GM18517 (cell line): ENCODE measurements at regions not wholly inside any gene's neighbourhood (a gene's known extent, or its start where the extent isn't known, plus 50 kb on each side); places are given as distances from the start of the nearest gene placed in this dataset.

ENCODE experiments used
- ATAC-seq: cut with Tn5 transposase; IDR thresholded peaks from one replicate; pipeline ENCODE4 v1.9.1; 2021; ENCODE audit warnings: mild to moderate bottlenecking, moderate library complexity; ENCODE audit not compliant: unreplicated experiment

DNA sequence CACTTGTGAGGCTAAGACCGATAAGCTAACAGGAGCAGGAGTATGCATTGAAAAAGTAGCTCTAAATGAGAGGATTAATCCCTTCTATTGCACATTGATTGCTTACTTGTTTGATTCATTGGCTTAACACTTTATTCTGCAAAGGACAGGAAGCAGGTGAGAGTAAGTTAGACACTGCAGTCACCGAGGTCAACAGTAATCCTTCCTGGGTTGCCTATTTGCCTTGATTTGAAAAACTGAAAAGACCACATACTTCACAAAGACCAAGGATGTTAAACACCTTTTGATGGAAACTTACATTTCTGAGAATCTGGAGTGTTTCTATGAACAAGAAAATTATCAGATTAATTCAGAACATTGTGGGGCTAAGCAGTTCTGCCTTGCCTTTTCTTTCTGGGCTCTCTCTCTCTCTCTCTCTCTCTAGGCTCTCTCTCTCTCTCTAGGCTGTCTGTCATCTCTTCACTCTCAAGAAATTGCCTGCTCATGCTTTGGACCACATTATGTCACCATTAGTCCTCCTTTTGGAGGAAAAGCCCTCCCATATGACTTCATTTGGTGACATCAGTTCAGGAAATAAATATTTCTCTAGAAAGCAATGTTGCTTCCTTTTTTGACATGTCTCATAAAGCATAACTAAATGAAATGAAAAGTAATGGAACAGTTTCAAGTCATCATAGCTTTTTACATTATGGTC is 103.8 kb downstream of the TNFSF18 start:
- ATAC-seq, result no peak

- ATAC-seq, result no peak
Observed at GRCh38 chr1:172948457-172948856, 102.3 kb downstream of the TNFSF18 start.

- no peak for ATAC-seq
Observed at GRCh38 chr1:172949096-172949495, 101.6 kb downstream of the TNFSF18 start.

GRCh38 chr1:172950528-172950927 is 100.2 kb downstream of the TNFSF18 start:
- ATAC-seq, result no peak

- no peak for ATAC-seq
Observed at GRCh38 chr1:172951730-172952365, 98.9 kb downstream of the TNFSF18 start.

DNA sequence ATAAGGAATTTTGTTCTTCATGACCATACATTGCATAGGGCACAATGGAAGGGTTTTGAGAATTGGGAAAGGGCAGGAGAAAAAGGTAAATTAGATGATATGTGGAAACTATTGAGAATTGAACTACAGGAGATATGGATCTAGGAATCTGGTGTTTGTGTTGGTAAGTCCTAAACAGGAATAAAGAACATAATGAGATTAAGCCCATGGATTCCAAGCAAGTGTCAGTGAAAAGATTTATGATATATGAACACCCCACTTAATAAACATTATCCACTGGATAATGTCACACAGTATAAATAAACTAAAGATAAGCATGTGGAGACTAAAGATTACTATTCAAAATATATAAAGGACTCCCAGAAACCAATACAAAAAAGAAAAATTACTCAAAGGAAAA is 98.2 kb downstream of the TNFSF18 start:
- ATAC-seq, result no peak

DNA sequence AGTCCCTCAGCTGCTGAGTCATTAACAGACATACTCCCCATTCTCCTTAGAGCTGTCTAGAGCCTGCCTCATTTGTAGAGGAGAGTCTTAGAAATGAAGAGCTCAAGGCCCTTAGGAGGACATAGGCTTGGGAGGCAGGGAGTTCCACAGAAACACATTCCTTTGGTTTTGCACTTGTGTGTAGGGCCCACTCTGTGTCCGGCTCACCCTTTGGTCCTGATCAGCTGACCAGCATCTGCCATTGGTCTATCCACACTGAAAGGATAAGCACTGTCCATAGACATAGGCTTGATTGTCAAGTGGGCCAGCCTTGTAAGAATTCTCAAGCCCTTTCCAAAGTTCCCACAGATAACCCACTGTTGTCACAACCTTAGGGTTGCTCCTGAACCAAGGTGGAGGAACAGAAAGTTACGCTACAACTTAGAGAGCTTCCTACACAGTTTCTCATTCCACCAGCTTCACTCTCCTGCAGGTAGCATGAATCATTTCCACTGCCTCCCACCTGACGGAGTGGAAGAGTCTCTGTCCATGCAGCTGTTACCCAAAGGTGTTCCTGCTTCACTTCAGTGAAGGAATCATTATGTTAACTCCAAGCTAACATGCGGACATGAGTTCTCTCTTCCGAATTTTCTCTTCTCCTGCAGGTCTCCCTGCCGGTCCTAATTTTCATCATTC is 96.1 kb downstream of the TNFSF18 start:
- no peak for ATAC-seq

DNA sequence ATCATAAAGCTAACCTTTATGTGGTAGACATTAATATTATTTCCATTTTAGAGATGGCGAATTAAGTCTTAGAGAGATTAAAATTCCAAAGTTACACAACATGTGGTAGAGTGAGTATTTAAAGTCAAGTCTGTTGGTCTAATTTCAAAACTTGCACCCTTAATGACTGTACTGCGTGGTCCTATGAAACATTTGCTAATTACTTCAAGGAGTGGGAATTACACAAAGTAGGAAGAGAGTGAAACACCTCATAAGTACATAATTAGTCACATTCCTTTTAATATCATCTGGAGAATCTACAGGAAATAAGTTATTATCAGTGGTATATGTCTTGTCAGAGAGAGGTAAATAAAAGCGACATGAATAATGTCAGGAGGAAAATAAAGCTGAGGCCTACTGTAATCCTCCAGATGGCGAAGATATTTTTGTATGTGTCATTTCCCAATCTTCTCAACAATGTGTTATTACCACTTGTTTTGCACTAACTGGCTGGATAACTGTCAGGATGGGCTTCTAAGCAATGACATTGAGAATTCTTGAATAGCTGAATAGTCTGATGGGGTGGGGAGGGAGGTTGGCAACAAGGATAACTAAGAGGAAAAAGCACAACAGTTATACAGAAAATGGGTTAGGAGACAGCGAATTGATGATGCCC is 95.5 kb downstream of the TNFSF18 start:
- no peak for ATAC-seq

DNA sequence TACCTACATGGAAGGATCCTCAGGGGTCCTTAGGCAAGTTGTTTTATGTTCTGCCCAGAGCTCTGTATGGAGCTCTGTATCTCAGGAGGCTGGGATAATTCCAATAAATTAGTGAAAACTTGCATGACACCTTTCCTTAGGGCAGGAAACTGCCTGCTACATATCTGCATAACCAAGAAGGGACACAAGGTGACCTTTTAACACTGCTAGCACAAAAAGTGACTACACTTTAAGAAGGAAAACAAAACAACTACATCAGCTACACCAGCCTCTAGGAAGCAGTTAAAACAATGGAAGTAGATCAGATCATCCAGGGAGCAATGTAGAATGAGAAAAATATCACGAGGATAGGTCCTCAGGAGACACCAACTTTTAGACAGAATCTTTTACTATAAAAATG is 93.9 kb downstream of the TNFSF18 start:
- ATAC-seq, result no peak

- ATAC-seq, result no peak
Observed at GRCh38 chr1:172957491-172957890, 93.2 kb downstream of the TNFSF18 start.

DNA sequence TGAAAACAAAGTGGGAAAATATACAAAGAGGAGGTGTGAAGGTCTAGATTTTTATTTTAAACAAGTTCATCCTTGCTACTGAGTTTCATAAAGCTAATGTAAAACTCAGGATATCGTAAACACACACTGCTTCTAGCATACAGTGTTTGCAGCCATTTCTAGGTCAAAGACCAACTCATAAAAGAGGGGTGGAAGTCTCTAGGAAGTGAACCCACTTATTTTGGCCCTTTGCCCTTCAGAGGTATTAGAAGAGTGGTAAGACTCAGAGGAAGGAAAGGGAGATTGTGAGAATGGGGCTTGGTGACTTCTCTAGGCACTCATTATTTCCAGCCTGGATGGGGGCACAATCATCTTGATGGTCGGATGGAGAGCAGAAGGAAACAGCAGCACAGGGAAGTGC is 91.2 kb downstream of the TNFSF18 start:
- no peak for ATAC-seq

GRCh38 chr1:172960019-172960418 is 90.7 kb downstream of the TNFSF18 start:
- no peak for ATAC-seq

DNA sequence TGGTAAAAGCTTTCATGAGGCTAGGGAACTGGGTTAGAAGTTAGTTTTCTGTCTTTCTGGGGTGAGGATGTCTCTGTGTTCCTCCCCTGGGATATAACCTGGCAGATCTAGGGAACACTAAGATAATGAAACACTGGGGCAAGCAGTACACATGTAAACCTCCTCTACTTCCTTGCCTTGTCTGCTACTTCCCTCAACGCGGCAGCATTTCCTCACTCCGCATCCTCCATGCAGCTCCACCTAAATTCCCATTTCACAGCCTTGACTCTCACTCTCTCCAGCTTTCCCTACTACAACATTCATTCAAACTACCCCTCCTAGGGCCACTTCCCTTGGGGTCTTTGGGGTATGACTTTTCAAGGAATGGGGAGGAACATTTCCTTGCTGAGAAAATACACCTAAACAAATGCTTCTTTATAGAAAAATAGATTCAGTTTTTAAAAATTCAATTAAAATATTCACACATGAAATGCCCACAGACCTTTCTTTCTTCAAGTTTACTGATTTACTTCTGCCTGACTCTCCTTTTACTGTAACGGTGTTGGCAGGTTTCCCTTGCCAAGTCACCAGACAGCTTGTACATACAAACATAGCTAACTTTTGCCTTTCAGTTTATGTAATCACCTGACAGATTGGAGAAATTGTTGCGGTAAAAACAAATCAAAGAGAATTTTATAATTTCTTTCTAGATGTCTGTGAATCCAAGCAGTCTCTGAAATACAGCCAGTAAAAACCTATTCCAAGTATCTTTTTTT is 90.1 kb downstream of the TNFSF18 start:
- no peak for ATAC-seq

- ATAC-seq, result no peak
Observed at GRCh38 chr1:172964864-172965263, 85.9 kb downstream of the TNFSF18 start.

- ATAC-seq, result no peak
Observed at GRCh38 chr1:172966844-172967540, 83.7 kb downstream of the TNFSF18 start.

- no peak for ATAC-seq
Observed at GRCh38 chr1:172967936-172968335, 82.8 kb downstream of the TNFSF18 start.

DNA sequence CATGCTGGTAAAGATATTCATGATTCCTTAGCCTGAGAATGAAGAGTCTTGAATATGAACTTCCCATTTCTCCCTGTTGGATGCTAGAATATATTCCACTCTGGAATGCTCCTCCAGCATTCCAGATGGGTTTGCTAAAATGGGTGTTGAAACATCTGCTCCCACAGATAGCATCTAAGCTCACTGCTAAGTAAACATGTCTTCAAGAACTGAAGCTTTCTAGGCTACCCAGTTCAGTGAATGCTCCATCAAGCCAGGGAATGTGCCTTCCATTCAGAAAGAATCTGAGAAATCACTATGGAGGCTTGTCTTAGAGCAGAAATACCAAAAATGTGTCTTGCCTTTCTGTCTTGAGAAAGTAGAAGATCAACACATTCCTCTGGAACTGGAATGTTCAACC is 81.1 kb downstream of the TNFSF18 start:
- no peak for ATAC-seq

GRCh38 chr1:172970186-172970585 is 80.6 kb downstream of the TNFSF18 start:
- ATAC-seq, result no peak

DNA sequence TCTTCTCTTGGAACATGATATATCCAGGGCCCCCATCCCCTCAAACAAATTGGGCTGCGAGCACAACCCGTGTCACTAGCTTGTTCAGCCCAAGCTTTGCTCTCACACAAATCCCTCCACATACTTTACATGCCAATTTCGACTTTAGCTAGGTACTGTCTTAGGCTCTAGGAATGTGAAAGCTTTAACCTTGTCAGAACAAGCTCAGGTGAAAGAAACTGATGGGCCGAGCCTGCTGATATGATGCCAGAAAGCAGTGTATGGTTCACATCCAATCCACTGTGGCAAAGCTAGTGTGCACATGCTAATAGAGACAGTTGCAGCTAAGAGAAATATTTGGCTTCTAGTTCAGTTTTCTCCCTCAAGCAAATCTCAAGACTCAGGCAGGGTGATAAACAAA is 79.5 kb downstream of the TNFSF18 start:
- ATAC-seq, result no peak

DNA sequence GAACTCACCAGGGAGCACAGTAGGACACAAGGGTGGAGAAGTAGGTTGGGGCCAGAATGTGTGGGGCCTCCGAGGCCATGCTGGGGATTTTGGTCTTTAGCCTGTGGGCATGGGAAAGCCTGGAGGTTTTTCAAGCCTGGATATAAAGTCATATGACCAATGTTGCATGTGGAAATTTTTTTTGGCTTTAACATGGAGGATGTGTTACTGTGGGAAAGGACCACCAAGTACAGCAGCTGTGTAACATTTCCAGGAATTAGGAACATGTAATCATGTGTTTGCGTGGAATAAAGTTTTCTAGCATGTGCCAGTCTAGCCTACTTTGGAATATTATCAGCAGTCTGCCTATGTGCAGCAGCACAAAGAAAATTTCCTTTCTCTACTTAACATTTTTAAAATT is 78.5 kb downstream of the TNFSF18 start:
- ATAC-seq, result no peak
